HG03457 (cell line): ENCODE measurements at regions not wholly inside any gene's neighbourhood (a gene's known extent, or its start where the extent isn't known, plus 50 kb on each side); places are given as distances from the start of the nearest gene placed in this dataset.

Experiments used
- ATAC-seq: cut with Tn5 transposase; IDR thresholded peaks from one replicate; pipeline ENCODE4 v1.9.1; 2021; ENCODE audit warnings: moderate number of reproducible peaks; ENCODE audit not compliant: unreplicated experiment

DNA sequence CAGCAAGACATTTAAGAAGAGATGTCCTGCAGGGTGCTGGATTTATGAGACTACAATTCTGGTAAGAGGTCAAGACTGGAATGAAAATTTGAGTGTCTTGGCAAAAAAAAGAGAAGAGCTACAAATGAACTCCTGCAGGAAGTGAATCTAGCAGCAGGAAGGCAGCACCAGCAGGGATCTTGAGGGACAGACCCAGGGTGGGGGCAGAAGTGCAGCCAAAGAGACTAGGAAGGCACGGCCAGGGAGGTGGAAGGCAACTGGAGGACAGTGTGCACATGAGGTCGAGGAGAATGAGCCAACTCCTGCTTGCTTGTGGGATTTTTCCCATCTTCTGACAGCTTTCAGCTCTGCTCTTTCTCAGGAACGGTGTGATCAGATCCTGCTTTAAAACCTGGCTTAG, 263.2 kb downstream of the BUD13 start:
- ATAC-seq, result no peak

DNA sequence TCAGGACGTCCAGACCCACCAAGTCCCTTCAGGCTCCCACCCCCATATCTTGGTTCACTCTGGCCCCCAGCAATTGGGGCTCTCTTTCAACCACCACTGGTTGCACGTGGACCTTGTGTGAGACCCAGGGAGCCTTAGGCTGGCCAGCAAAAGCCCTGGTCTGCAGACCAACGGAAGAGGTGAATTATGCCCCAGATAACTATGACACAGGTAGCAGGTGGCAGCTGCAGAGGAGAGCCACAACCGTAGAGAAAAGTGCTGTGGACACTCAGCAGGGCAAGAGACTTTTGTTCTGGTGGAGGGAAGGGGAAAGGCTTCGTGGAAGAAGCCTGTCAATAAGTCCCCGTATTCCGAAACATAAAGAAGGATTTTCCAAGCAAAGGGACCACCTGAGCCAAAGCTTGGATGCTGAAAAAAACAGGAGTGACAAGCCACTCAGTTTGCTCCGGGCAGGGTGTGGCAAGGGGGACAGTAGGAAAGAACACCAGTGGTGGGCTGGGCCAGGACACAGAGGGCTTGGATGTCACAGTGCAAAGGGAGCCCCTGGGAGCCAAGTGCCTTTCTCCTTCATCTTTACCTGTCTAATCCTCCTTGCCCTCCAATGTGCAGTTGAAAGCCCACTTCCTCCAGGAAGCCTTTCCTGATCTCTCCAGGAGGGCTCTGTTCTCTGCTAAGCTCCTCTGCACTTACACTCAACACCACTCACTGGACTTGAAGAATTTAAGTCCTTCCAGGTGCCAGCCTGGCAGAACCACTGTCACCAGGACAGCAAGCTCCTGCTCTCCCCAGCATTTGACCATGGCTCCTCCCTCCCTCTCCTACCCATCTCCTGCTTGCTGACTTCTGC, 264.7 kb downstream of the BUD13 start:
- ATAC-seq, result no peak

DNA sequence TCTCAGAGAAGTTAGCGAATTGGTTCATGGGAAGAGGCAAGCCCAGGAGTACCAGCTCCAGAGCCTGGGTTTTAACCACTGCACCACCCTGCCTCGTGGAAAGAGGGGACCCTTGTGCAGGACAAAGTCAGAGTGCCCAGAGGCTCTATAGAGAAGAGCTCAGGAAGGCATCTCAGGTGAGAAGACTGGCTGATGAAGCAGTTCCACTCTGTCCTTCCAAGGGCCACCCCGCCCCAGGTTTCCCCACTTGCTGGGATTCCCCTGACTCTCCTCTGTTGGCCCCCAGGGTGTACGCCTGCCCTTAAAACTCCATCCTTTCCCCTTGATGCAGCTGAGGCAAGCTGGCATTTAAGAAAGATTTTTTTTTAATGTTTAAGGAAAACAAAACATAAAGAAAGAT, 265.8 kb downstream of the BUD13 start:
- ATAC-seq, result no peak

DNA sequence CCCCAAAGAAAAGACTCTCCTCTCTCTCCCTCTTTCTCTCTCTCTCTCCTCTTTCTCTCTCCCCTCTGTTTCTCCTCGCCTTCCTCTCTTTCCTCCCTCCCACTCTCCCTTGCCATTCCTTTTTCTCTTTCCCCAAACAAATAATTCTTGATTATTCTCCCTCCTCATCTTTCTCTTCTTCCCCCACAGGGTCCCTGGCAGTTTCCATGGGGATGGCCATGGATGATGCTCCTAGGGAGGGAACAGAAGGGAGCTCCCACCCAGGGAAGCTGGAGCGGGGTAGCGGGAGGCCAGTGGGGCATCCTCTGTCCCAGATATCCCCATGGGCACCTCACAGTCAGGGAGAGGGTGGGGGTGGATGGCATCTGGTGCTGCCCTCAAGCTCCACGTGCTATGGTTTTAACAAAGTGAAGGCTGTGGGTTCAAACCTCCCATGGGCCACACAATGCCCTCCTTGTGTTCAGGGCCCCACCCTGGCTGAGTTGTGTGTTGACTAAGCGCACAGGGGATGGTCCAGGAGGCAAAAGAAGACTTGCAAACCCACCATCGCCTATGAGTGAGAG, 266.4 kb downstream of the BUD13 start:
- ATAC-seq, result no peak

DNA sequence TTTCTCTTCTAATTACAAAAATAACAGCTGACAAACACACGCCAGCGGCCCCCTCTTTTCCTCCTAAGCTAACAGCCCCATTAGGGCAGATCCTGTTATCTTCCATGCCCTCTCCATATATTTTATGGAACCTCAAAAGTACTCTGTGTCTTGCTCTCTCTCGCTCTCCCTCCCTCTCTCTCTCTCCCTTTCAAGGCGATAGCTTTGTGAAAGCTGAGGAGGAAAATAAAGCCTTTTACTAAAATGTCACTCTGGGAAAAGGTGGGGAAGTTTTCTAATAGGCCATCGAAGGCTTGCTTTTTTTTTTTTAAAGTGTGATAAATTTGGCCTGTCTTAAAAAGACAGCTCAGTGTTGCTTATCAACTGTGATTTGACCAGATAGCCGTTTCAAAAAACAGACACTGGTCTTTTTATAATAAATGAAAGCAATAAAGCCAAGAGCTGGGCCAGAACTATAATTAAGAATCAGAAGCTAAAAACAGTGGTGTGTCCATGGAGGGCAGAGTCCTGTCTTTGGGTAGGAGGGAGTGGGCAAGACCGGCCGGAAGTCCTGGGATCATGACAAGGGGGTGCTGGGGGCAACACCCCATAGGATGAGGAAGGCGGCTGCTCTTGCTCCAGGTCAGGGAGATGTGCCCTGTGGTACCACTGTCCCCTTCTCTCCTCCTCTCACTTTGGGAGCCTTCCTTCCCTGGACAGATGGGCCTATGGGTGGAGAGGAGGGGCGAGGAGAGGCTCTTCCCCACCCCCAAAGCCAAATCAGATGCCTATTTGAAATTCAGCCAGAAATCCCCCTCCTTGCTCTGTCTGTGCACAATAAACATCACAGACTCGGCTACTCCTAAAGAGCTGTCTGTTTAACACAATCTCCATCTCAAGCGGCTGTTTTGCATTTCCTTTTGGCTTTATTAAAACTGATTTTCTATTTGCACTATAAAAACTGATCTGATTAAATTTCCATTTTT, 267.2 kb downstream of the BUD13 start:
- no peak for ATAC-seq

DNA sequence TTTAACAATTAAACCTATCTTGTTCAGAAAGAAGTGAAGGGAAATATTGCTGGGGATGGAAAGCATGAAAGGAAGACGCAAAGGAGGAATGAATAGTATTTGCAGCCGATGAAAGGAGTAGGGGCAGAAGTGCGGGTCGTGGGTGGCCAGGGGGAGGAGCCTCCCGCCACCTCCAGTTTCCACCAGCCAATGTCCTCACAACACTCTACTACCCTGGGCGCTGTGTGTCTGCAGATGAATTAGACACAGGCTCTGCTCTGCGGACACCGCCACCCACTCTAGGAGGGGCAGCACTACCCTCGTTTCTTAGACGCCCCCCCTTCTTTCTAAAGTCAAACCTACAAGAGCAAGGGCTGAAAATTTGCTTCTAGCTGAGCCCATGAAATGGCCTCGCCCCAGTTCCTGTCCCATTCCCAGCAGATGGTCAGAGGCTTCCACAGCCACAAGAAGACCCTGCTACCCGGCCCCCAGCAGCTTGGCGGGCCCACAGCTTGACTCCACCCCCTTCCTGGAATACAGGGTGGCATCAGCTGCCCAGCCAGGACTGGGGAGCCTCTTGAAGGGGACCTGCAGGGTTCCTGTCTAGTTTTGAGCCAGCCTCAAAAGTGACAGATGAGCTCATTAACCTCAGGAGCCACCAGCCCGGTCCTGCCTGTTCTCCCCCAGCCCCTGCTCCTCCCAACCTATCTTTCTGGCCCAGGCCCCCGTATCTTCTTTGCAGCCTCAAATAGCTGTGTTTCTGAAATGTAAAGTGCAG, 268.1 kb downstream of the BUD13 start:
- no peak for ATAC-seq

DNA sequence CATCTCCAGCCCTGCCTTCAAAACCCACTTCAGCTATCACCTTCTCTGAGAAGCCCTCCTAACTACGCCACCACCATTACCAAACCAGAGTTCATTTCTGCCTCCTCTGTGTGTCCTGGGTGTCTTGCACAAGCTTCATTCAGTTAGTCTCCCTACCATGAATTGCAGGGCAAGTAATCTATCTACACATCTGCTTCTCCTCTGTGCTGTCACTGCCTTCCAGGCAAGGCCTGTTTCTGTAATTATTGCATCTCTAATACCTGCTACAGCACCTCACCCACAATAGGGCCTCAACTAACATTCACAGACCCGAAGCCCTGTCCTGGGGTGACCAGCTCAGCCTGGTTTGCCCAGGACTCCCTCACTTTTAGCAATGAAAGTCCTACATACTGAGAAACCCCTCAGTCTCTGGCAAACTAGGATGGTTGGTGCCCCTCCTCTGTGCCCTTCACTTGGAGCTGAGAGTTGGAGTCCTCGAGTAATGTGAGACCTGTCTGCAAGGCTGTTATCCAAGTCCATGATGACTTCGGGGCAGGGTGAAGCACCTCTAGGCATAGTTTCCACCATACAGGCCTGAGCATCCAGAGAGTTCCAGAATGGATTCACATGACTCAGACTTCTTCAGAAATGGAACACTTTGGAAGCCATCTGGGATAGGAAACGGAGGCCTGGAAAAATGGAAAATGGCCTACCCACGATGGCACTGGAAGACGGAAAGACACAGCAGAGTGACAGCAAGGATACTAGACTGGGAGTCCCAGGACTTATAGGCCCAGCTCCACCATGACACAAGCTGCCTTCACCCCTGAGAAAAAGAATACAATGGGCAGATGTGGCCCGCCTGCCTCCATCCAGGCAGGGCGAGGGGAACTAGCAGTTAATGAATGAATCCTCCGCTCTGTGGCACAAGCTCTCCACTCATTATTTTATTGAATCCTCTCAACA, 269.3 kb downstream of the BUD13 start:
- no peak for ATAC-seq

DNA sequence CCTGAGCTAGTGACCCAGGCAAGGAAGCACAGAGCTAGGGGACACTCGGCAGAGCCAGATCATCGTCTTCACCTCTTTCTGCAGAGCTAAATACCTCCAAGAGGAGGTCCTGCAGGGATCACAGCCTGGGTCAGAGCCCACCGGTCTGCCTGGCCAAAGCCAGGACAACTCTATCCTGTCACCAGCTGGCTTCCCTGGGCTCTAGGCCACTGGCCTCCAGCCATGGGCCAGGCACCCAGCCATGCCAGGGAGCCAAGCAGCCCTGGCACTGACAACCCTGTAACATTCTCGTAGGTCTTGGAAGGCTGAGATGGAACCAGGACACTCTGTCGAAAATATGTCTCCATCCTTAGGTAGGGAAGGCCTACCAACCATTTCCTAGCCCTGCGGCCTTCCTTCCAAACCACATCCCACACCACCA, 270.1 kb downstream of the BUD13 start:
- no peak for ATAC-seq

DNA sequence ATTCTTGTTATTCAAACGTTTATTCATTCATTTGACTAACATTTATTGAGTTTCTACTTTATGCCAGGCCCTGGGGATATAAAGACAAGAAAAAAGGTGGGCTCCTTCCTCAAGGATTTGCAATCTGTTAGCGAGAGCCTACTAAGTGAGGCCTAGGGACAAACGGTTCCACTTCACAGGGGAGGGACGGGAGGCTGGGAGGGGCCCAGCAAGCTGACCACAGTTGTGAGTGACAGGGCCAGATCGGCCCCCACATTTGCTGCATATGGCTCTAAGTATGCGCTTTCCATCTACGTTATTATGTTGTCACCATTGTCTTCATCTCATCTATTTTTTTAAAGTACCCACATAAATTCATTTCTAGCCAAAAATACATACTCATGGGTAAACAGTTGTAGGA, 271.1 kb downstream of the BUD13 start:
- ATAC-seq, result no peak

DNA sequence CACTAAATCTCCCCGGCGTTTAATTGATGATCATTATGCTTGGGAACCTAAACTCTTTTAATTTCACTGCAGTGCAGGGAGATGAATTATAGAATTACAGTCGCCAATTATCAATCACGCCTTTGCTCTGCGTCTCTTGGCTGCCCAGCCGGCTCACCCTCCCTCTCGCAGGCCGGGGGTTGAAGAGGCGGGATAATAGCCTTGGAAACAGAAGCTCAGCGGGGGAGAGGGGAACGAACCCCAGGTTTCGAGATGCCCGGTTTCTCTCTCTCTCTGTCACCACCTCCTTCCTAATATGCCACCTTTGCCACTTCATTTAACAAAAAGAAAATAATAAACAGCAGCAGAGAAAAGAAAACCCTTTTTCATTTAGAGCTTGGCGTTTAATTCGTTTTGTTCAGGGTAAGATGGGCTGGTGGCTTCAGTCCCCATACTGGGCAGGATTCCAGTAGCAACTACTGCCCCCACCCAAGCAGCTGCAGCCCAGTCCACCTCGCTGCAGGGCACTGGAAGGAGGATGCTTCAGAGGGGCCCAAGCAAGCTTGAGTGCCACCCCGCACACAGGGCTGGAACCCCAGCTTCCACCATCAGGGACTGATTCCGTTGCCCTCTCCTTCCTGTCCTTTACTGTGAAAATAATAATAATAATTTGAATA, 271.7 kb downstream of the BUD13 start:
- ATAC-seq, result no peak

DNA sequence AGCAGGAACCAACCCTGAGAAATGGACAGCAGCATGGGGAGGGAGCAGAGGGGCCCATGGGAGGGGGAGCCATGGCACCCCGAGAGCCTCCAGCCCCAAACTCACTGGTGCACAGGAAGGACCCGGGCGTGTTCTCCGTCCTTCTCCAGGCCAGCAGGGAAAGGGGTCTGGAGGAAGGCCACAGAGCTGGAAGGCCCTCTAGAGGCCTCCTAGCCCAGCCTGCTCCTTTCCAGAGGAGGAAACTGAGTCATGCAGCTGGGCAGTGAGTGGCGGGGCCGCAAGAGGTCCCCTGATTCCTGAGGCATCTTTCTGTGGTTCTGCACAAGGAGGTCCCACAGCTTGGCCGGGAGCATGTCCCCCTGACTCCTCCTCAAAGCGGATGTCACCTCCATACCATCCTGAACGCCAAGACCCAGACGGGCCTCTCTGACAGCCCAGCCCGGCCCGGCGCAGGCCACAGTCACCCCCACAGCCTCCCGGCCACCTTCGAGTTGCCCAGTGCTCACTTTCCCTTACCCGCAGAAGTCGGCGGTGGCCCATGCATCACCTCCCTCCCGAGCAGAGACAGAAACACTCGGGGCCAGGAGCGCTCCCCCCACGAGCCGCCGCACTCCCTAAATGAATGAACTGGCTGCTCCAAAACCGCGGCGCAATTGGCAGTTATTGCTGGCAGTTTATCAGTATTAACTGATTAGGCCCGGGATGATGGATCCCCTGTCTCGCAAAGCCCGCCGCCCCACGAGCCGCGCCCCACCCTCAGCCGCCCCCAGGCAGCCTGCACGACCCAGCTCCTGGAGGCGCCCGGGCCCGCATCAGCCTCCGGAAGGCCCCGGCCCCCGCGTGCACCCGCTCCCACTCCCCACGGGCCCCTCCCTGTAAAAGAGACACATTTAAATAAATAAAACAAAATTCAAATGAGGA, 272.5 kb downstream of the BUD13 start:
- ATAC-seq, result no peak

DNA sequence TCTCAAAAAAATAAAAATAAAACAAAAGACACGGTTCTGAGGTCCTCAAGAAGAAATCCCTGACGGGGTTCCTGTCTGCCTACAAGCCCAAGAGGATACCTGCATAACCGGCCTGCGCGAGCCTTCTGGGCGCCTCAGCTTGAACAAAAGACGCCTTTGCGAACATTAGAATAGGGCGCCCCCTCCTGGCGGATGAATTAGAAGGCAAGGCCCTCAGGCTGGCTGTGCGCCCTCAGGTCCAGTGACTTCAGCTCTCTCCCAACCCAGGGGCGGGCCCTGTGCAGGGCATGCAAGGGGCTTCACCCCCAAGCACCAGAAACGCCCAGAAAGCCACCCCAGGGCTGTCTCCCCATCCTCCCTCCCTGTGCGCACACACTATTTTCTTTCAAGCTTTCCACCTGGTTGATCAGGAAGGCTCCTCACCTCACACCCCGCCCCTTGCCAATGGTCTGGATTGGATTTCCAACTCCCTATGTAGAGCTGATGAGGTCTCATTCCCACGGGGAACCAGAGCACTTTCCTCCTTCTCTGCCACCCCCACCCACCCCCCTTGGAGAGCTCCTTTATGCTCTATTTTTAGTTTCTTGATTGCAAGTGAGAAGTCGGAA, 273.3 kb downstream of the BUD13 start:
- no peak for ATAC-seq

DNA sequence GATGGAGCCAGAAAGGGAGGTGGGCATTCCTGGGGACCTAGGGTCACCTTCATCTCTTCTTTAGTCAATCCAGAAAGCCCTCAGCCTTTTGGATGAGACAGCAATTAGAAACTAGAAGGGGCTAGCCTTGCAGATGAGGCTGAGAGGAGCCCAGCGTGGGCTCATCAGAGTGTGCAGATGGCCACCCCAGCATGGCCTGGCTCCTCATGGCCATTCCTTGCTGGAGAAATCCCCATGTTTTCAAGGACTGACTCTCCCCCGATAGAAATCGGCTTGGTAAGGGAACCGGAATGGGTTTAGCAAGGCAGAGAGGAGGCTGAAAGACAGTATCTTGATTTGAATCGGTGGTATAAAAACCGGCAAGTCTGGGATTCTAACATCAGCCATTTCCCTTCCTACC, 274.6 kb downstream of the BUD13 start:
- no peak for ATAC-seq

DNA sequence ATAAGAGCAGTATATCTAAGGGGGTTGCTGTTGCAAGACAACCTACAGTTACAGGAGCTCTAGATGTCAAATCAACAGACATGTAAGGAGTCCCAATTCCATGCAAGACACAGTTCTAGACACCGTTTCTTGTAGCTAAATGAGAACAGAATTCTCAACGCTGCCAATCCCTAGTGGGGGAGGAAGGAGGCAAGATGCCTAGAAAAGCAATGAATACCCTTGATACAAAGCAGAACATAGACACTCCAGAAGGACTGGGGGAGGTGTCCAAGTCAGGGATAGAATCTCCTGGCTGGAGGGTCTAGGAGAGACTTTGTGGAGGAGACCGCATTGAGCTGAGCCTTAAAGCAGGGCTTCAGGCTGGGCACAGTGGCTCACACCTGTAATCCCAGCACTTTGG, 280.2 kb downstream of the BUD13 start:
- no peak for ATAC-seq

DNA sequence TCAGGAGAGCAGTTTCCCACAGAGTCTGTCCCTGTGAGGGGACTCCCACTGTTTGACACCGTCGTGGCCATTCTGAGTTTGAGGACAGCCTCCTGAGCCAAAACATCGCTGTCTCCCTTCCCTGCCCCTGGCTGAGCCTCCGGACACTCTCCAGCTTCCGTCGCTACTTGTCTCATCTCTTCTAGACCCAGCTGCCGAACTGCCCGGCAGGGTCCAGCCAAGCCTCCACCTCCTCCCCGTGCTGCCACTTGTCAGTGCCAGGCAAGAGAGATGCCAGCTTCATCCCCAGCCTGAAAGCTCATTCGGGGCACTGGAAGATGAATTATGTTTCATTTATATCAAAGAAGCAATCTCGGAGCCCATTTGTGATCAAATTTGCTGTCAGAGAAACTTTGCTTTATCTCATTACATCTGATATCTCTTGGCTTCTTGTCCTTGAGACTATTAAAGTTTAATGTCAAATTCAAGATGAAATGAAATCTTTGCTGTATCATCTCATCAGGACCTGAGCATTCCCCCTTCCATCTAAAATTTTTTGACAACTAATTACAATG, 283.9 kb downstream of the BUD13 start:
- no peak for ATAC-seq

DNA sequence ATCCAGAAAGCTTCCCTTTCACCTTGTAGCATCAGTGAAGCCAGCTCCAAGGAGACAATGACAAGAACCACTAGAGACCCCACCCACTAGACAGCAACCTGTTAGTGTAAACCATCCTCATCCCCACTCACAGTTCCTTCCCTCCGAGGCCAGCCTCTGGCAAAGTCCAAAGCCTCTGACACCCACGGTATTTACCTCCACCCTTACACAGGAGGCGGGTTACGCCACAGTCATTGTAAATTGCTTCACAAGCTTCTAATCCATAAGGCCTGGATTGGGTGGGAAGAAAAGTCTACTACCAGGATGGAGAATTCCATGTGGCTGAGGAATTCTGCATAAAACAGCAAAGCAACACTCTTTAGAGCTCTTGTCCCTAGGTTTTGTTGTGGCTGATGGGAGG, 287.4 kb downstream of the BUD13 start:
- ATAC-seq, result no peak

DNA sequence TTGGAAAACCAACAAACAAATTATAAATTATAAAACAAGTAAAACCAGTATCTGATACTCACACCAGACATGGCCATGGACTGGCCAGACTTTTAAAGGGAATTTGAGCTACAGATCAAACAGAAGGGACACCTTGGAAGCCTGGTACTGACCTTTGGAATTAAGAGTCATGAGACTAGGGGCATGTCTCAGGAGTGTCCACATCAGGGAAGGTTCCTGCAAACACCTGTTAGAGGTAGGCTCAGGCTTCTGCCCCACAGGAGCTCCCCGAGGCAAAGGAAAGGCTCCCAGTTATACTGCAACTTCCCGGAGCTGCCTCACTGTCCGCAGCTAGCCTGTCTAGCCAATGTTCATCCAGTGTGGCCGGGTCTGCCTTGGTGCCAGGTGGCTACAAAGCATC, 290.1 kb downstream of the BUD13 start:
- ATAC-seq, result no peak
